Ascending aorta (tissue), 2 donors: ENCODE measurements at regions not wholly inside any gene's neighbourhood (a gene's known extent, or its start where the extent isn't known, plus 50 kb on each side); places are given as distances from the start of the nearest gene placed in this dataset.

Experiments
- DNase-seq, 2 donors: peaks; one replicate each; pipeline ENCODE4 v3.0.0-alpha.2; 2019; ENCODE audit warnings: low spot score in 2 of 2
- H3K27ac ChIP-seq, 2 donors: fragments of 200-600 bp; sonication (generic); one replicate each; pipeline ENCODE4 v1.5.1; 2016 to 2017; ENCODE audit warnings: mild to moderate bottlenecking in 1 of 2
- H3K27me3 ChIP-seq: fragments of 200-600 bp; sonication (generic); one replicate; pipeline ENCODE4 v1.5.1; 2017
- H3K36me3 ChIP-seq, 2 donors: fragments of 200-600 bp; sonication (generic); one replicate each; pipeline ENCODE4 v1.5.1; 2016
- H3K4me1 ChIP-seq, 2 donors: fragments of 200-600 bp; sonication (generic); one replicate each; pipeline ENCODE4 v1.5.1; 2016 to 2017; ENCODE audit warnings: mild to moderate bottlenecking in 1 of 2
- H3K4me3 ChIP-seq, 2 donors: fragments of 200-600 bp; sonication (generic); one replicate each; pipeline ENCODE4 v1.5.1; 2016 to 2017; ENCODE audit warnings: mild to moderate bottlenecking in 1 of 2
- H3K9me3 ChIP-seq, 2 donors: fragments of 200-600 bp; sonication (generic); one replicate each; pipeline ENCODE4 v1.5.1; 2016
- intact Hi-C: fragments of 100-400 bp; cut with DNase I; formaldehyde crosslinking; loops from one replicate; pipeline ENCODE4 v1.15.1; 2023
- TF ChIP-seq, protein P1 (sequence below), 3 experiments: fragments of 200-600 bp in 2 of 3; fragments of 450-650 bp in 1 of 3; sonication (generic) in 2 of 3; IDR thresholded peaks; one replicate each; pipeline ENCODE4 v1.5.1; 2016 to 2019; ENCODE audit warnings: antibody characterized with exemption in 3 of 3, mild to moderate bottlenecking in 1 of 3, moderate library complexity in 1 of 3

DNA sequence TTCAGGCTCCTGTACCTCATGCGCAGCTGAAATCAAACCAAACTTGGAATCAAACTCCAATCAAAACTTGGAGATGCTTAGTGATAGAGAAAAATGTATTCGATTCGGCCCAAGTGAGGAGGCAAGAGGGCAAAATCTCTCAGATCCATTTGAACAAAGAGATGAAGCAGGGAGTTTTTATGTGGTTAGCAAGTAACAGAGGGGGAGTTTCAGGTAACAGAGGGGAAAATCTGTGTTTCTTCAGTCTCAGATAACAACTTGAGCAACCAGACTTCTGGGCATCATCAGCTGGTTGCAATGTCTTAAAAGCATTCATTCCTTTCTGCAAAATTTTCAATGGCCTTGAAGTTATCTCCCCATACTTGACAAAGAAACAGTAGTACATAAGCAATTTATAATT is 245.1 kb upstream of the AVPR1A start:
- TF ChIP-seq, protein P1, sequence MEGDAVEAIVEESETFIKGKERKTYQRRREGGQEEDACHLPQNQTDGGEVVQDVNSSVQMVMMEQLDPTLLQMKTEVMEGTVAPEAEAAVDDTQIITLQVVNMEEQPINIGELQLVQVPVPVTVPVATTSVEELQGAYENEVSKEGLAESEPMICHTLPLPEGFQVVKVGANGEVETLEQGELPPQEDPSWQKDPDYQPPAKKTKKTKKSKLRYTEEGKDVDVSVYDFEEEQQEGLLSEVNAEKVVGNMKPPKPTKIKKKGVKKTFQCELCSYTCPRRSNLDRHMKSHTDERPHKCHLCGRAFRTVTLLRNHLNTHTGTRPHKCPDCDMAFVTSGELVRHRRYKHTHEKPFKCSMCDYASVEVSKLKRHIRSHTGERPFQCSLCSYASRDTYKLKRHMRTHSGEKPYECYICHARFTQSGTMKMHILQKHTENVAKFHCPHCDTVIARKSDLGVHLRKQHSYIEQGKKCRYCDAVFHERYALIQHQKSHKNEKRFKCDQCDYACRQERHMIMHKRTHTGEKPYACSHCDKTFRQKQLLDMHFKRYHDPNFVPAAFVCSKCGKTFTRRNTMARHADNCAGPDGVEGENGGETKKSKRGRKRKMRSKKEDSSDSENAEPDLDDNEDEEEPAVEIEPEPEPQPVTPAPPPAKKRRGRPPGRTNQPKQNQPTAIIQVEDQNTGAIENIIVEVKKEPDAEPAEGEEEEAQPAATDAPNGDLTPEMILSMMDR (IDR thresholded peaks at IDR 0.05): no peak
- no peak for DNase-seq
- intact Hi-C loops: no loop called here

DNA sequence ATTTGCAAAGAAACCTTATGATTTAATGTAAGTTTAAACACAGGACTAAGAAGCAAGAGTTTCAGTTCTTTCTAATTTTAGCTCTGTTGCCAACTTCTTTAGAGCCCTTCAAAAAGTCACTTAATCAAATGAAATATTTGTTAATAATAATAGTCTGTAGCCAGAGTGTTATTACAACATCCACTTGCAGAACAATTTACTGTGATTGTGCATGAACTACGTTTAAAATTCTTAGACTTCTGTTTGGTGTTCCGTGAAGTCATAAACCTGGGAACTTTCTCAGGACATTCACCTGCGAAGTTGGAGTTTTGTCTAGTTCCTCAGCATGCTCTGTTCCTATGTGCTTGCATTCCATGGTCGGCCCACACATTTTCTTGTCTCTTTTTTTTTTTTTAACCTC is 244.0 kb upstream of the AVPR1A start:
- Histone ChIP-seq H3K36me3 (no peaks in the 10 kb centered on the region), H3K27ac (no peak overlapping the region), H3K27me3 (no peaks in the 10 kb centered on the region), H3K4me3 (no peak overlapping the region), H3K9me3 (no peaks in the 10 kb centered on the region), H3K4me1 (no peaks in the 10 kb centered on the region)
- intact Hi-C loops: no loop called here
- DNase-seq: no peak
- TF ChIP-seq, protein P1 (IDR thresholded peaks at IDR 0.05): no peak

More for the DNA sequence above, 245.1 kb upstream of the AVPR1A start:
- H3K4me1 ChIP-seq: no peaks in the 10 kb centered on the region
- H3K27ac ChIP-seq: no peak overlapping the region
- H3K36me3 ChIP-seq: no peaks in the 10 kb centered on the region
- H3K27me3 ChIP-seq: no peaks in the 10 kb centered on the region
- no peaks in the 10 kb centered on the region for H3K9me3 ChIP-seq
- H3K4me3 ChIP-seq: no peak overlapping the region

DNA sequence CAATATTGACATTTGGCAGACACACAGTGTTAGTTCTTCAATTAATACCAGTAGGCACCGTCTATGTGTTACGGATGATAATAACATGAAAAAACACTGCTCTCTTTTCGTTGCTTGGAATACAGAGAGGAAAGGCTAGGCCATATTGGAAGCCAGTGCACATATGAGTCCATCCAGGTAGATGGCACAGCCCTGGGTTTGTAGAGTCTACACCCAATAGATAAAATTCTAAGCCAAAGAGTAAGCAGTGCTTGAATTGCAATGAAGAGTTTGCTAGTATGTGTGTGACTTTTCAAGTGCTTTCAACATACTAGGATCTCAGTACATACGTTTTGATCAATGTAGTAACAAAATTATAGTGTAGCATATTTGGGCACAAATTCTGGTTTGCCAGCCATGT is 243.3 kb upstream of the AVPR1A start:
- DNase-seq: no peak
- Histone ChIP-seq H3K36me3 (no peaks in the 10 kb centered on the region), H3K4me3 (no peak overlapping the region), H3K27ac (no peak overlapping the region), H3K27me3 (no peaks in the 10 kb centered on the region), H3K9me3 (no peaks in the 10 kb centered on the region), H3K4me1 (no peaks in the 10 kb centered on the region)
- TF ChIP-seq, protein P1 (IDR thresholded peaks at IDR 0.05): no peak
- intact Hi-C loops: no loop called here

DNA sequence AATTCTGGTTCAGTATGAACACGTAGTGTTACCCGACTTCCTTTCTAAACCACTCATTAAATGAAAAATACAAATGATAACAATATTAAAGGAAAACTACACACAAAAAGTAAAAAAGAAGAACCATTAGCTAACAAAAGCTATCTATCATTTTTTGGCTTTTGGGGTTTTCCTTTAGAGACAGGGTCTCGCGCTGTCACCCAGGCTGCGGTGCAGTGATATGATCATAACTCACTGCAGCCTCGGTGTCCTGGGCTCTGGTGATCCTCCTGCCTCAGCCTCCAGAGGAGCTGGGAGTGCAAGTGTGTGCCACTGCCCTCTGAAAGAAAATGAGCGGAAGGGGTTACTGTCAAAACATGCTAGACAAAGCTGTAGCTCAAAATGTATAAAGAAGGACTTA is 238.2 kb upstream of the AVPR1A start:
- Histone ChIP-seq H3K9me3 (no peaks in the 10 kb centered on the region), H3K27ac (no peak overlapping the region), H3K27me3 (no peaks in the 10 kb centered on the region), H3K4me1 (no peaks in the 10 kb centered on the region), H3K36me3 (no peaks in the 10 kb centered on the region), H3K4me3 (no peak overlapping the region)
- TF ChIP-seq, protein P1 (IDR thresholded peaks at IDR 0.05): no peak
- no peak for DNase-seq
- intact Hi-C loops: no loop called here

DNA sequence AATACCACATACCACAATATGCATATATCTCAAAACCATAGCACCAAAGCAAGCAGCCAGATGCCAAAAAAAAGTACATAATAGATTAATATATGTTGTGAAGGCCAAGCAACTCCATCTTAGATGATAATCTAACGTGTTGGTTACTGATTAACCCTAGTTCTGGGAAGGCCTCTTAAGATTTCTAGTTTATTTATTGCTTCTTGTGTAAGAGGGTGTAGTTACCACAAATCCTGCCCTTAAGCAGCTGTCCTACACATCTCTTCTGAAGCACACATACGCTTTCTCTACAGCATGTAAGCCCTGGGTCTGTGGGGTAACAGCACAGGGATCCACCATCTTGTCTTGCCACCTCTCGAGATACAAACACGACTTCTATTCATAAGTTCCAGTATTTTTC is 236.8 kb upstream of the AVPR1A start:
- Histone ChIP-seq H3K4me3 (no peak overlapping the region), H3K27ac (no peak overlapping the region), H3K4me1 (no peaks in the 10 kb centered on the region), H3K36me3 (no peaks in the 10 kb centered on the region), H3K9me3 (no peaks in the 10 kb centered on the region), H3K27me3 (no peaks in the 10 kb centered on the region)
- no peak for DNase-seq
- TF ChIP-seq, protein P1 (IDR thresholded peaks at IDR 0.05): no peak
- intact Hi-C loops: no loop called here

DNA sequence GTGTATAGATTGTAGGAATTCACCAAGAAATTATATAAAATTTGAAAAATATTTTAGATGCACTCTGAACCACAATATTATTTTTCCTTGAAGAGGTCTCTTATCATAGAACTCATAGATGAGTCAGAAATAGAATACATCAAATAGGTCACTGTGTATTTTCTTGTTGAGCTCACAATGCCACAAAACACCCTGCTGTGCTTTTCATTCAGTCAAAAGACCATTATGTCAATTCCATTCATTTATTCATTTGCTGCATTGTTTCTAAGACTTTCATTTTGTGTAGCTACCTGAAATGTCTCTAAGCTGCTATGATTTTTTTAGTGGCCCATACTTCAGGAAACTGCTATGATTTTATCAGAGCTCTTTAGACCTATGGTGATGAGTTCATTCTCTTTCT is 231.9 kb upstream of the AVPR1A start:
- H3K36me3 ChIP-seq: no peaks in the 10 kb centered on the region
- H3K9me3 ChIP-seq: no peaks in the 10 kb centered on the region
- DNase-seq: no peak
- no peaks in the 10 kb centered on the region for H3K4me1 ChIP-seq
- TF ChIP-seq, protein P1 (IDR thresholded peaks at IDR 0.05): no peak
- H3K27ac ChIP-seq: no peak overlapping the region
- H3K27me3 ChIP-seq: no peaks in the 10 kb centered on the region
- intact Hi-C loops: no loop called here
- H3K4me3 ChIP-seq: no peak overlapping the region
